Neural progenitor cell (in vitro differentiated cells): ENCODE measurements at regions not wholly inside any gene's neighbourhood (a gene's known extent, or its start where the extent isn't known, plus 50 kb on each side); places are given as distances from the start of the nearest gene placed in this dataset.

Experiments used
- CTCF ChIP-seq: fragments of 200-600 bp; sonication (generic); IDR thresholded peaks from 2 replicates; pipeline ENCODE4 v1.5.1; 2017; ENCODE audit warnings: antibody characterized with exemption, mild to moderate bottlenecking
- EZH2 ChIP-seq: fragments of 200-600 bp; sonication (generic); IDR thresholded peaks from 2 replicates; pipeline ENCODE4 v1.6.1; 2017; ENCODE audit warnings: antibody characterized with exemption, mild to moderate bottlenecking, moderate library complexity
- EZH2phosphoT487 ChIP-seq: fragments of 200-600 bp; sonication (generic); IDR thresholded peaks from 2 replicates; pipeline ENCODE4 v1.6.1; 2017; ENCODE audit warnings: antibody characterized with exemption

- no peak for TF ChIP-seq CTCF
- TF ChIP-seq EZH2 = no peak
- TF ChIP-seq EZH2phosphoT487 = no peak
Observed at GRCh38 chr17:52532373-52532772, 373.9 kb upstream of the CA10 start.
